ENCODE measurements at regions not wholly inside any gene's neighbourhood (a gene's known extent, or its start where the extent isn't known, plus 50 kb on each side); places are given as distances from the start of the nearest gene placed in this dataset.

DNA sequence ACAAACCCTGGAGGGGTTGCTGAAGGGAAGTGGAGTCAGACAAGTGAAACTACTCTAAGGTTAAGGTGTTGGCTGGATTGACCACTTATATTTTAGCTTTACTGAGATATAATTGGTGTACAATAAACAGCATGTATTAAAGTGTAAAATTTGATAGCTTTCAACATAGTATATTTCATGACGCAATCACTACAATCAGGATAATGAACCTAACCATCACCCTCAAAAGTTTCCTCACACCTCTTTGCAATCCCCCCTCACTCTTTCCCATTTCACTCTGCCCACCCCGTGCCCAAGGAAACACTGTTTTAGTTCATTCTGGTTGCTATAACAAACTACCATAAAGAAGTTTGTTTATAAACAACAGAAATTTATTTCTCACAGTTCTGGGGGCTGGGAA lies 508.0 kb downstream of the FGF9 start:
- TF ChIP-seq, protein P1, sequence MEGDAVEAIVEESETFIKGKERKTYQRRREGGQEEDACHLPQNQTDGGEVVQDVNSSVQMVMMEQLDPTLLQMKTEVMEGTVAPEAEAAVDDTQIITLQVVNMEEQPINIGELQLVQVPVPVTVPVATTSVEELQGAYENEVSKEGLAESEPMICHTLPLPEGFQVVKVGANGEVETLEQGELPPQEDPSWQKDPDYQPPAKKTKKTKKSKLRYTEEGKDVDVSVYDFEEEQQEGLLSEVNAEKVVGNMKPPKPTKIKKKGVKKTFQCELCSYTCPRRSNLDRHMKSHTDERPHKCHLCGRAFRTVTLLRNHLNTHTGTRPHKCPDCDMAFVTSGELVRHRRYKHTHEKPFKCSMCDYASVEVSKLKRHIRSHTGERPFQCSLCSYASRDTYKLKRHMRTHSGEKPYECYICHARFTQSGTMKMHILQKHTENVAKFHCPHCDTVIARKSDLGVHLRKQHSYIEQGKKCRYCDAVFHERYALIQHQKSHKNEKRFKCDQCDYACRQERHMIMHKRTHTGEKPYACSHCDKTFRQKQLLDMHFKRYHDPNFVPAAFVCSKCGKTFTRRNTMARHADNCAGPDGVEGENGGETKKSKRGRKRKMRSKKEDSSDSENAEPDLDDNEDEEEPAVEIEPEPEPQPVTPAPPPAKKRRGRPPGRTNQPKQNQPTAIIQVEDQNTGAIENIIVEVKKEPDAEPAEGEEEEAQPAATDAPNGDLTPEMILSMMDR (IDR thresholded peaks at IDR 0.05), result no peak
- TF ChIP-seq POLR2AphosphoS5 (IDR thresholded peaks at IDR 0.05), result no peak
